Large intestine (tissue), 3 donors: ENCODE measurements at regions not wholly inside any gene's neighbourhood (a gene's known extent, or its start where the extent isn't known, plus 50 kb on each side); places are given as distances from the start of the nearest gene placed in this dataset.

Experiments used
- DNase-seq, 2 donors: peaks; one replicate each; pipeline versions ENCODE4 v3.0.0 to v3.0.0-alpha.2; 2013
- H3K27ac ChIP-seq: one replicate; pipeline ENCODE4 v1.5.1; 2013; ENCODE audit warnings: low read length
- H3K27me3 ChIP-seq: 2 replicates; pipeline ENCODE4 v1.6.1; 2013; ENCODE audit warnings: low read length; ENCODE audit not compliant: control insufficient read depth, insufficient read depth
- H3K36me3 ChIP-seq: 2 replicates; pipeline ENCODE4 v1.6.1; 2013; ENCODE audit warnings: low read length; ENCODE audit not compliant: control insufficient read depth, insufficient read depth
- H3K4me1 ChIP-seq: one replicate; pipeline ENCODE4 v1.6.1; 2013; ENCODE audit warnings: low read length; ENCODE audit not compliant: control insufficient read depth, insufficient read depth
- H3K4me3 ChIP-seq: one replicate; pipeline ENCODE4 v1.5.1; 2013; ENCODE audit warnings: low read length
- H3K9me3 ChIP-seq: one replicate; pipeline ENCODE4 v1.6.1; 2013; ENCODE audit warnings: mild to moderate bottlenecking, low read depth, low read length, moderate library complexity; ENCODE audit not compliant: control insufficient read depth
- whole genome bisulfite sequencing: methylation state at CpG from one replicate; pipeline ENCODE4 v1.1.5; 2013; ENCODE audit warnings: low lambda C conversion rate; ENCODE audit not compliant: insufficient coverage; 5-methylcytosine and 5-hydroxymethylcytosine counted together

DNA sequence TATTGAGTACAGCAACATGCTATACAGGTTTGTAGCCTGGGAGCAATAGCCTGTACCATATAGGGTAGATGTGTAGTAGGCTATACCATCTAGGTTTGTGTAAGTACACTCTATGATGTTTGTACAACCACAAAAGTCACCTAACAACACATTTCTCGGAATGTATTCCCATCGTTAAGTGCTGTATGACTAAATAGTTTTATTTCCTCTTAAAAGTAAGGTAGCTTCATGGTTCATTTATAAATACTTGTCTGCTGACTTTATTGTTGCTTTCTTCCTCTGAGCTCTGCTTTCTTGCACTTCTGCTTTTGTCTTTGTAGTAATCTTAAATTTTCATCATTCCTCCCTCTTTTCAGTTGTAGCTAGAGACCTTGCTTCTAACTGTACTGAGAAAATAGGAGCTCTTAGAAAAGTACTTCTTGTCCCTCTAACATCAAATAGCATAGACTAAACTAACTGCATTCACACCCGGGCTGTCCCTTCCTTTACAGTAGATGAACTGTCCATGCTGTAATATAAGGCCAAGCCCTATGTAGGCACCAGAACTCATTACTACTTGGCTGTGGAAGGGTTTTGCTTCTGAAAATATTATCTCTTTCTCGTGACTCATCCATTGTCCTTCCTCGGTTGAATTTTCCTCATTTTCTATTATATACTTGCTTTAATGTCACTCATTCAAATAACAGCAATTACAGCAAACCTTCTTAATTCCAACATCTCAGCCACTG lies 55.4 kb upstream of the FAM3C start:
- H3K27ac ChIP-seq: no peak overlapping the region
- no peaks in the 10 kb centered on the region for H3K27me3 ChIP-seq
- H3K4me3 ChIP-seq: no peak overlapping the region
- H3K9me3 ChIP-seq: no peaks in the 10 kb centered on the region
- 96% methylated on average over 3 of the region's 5 CpGs for WGBS
- no peaks in the 10 kb centered on the region for H3K36me3 ChIP-seq
- H3K4me1 ChIP-seq: no peaks in the 10 kb centered on the region
- no peak for DNase-seq

DNA sequence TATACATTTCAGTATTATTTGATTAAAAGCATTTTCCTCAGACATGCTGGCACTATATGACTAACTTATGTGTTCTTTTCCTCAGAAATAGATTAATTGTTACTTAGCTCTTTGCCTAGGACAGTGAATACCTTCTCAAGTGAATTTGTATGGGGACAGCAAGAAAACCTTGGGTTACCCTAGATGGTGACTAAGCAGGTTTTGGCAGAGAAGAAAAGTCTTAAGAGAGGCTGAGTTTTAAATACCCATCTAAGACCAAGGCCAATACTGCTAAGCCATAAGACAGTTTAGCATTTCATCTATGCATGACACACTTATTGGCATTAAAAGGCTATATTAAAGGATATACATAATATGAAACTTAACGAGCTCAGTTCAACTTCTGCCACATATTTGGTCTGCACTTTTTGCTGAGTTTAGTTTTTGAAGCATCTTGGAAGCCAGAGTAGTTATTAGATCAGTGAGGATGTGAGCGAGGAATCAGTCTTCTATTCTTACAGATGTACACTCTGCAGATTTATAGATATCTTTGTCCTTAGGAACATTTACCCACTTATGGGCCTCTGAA lies 54.6 kb upstream of the FAM3C start:
- H3K9me3 ChIP-seq: no peaks in the 10 kb centered on the region
- no peaks in the 10 kb centered on the region for H3K4me1 ChIP-seq
- DNase-seq: no peak
- no peaks in the 10 kb centered on the region for H3K27me3 ChIP-seq
- no peak overlapping the region for H3K27ac ChIP-seq
- WGBS: no CpG with 5 or more reads among the region's 2 CpGs
- H3K36me3 ChIP-seq: no peaks in the 10 kb centered on the region
- no peak overlapping the region for H3K4me3 ChIP-seq

DNA sequence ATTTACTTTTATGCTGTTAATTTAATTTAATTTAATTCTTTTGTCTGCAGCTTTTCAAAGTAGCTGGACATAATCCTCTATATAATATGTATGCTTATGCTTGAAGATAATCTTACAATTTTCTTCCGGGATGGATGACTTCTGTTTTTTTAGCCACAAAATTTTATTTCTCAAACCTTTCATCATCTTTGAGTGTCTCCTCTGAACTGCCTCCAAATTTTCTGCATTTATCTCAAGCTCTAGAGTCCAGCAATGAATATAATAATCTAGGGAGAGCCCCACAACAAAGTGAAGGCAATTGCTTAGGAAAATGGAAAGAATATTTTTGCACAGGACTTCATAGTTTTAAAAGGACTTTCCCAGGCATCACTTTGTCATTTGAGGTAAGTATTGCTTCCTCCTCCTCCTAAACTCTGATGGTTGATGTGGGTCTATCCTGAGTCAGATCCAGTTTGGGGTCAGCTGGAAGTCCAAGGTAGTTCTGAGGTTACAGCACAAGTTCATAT lies 53.7 kb upstream of the FAM3C start:
- DNase-seq: no peak
- Histone ChIP-seq H3K4me1 (no peaks in the 10 kb centered on the region), H3K36me3 (no peaks in the 10 kb centered on the region), H3K27me3 (no peaks in the 10 kb centered on the region), H3K9me3 (no peaks in the 10 kb centered on the region), H3K27ac (no peak overlapping the region), H3K4me3 (no peak overlapping the region)
- WGBS: 90% methylated on average over 1 of the region's 1 CpG

DNA sequence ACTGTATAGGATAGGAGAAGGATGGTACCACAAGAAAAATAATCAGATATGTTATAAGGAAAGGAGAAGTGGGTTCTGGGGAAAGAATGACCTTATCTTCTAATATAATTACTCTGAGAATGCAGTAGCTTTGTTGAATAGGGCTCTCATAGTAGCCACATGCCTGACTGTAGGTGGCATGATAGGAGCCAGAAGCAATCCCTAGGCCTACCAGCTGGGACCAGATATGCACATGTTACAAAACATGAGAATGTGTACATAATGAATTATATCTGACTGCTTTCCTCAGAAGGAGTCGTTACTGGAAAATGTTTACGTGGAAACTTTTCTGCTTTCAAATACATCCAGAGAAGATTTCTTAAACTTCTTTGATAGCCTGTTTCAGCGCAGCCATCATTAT lies 53.2 kb upstream of the FAM3C start:
- no peak overlapping the region for H3K27ac ChIP-seq
- 24% methylated on average over 2 of the region's 3 CpGs for WGBS
- no peaks in the 10 kb centered on the region for H3K9me3 ChIP-seq
- no peaks in the 10 kb centered on the region for H3K4me1 ChIP-seq
- no peaks in the 10 kb centered on the region for H3K27me3 ChIP-seq
- DNase-seq: no peak
- no peaks in the 10 kb centered on the region for H3K36me3 ChIP-seq
- no peak overlapping the region for H3K4me3 ChIP-seq

DNA sequence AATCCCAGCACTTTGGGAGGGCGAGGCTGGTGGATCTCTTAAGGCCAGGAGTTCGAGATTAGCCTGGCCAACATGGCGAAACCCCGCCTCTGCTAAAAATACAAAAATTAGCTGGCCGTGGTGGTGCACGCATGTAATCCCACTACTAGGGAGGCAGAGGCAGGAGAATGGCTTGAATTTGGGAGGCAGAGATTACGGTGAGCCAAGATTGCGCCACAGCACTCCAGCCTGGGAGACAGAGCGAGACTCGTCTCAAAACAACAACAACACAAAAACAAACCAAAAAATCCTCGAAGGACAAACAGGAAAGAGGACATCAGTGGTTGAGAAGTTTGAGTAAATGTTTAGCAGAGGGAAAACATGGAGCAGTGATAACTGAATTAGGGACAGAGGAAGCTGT lies 52.3 kb upstream of the FAM3C start:
- Histone ChIP-seq H3K9me3 (no peaks in the 10 kb centered on the region), H3K27me3 (no peaks in the 10 kb centered on the region), H3K4me3 (no peak overlapping the region), H3K36me3 (no peaks in the 10 kb centered on the region), H3K27ac (no peak overlapping the region), H3K4me1 (no peaks in the 10 kb centered on the region)
- no peak for DNase-seq
- WGBS: 63% methylated on average over 3 of the region's 11 CpGs

DNA sequence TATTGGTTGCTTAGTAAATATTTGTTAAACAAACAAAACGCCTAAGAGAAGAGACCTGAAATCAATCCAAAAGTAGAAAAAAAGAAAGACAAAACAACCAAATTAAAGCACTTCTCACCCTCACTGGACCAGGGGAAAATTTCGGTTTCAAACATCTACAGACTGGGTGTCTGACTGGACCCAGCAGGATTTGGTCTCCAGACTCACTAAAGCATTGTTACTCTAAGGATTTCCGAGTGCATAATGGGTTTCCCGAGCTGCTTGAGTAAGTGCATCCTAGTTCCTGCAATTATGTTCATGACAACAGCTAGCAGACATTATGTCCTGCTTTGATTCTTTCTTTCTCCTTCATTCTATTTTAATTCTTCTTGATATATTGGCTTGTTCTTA lies 51.8 kb upstream of the FAM3C start:
- Histone ChIP-seq H3K27ac (no peak overlapping the region), H3K36me3 (no peaks in the 10 kb centered on the region), H3K4me3 (no peak overlapping the region), H3K9me3 (no peaks in the 10 kb centered on the region), H3K27me3 (no peaks in the 10 kb centered on the region), H3K4me1 (no peaks in the 10 kb centered on the region)
- DNase-seq: no peak
- 0% methylated on average over 1 of the region's 4 CpGs for WGBS

DNA sequence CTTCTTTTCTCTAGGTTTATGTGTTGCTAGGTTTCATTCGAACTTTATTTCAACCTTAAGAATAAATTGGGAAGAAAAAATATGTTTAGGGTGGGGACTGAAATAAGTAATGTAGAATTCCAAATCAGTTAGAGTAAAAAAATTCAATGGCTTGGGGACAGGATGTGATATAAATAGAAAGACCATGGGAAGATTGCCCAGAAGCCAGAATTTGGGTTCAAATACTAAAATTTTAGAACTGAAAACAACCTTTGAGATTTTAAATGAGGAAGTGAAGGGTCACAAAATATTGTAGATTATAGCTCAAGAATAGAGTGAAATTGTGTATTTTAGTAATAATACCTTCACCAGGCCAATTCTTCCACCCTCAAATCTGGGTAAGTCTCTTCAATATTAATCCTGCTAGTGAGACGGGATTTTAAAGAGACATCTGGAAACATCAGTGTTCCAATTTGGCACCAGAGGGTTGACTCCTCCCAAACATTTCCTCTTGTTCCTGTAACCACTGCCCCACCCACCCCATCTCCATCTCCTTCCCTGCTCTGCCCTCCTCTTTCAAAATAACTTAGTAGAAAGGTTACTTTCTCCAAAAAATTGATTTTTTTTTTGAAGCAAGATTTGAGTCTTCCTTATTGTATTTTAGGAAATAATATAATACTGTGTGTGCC lies 51.3 kb upstream of the FAM3C start:
- no peaks in the 10 kb centered on the region for H3K36me3 ChIP-seq
- no peak overlapping the region for H3K4me3 ChIP-seq
- DNase-seq: no peak
- WGBS: 100% methylated on average over 2 of the region's 2 CpGs
- no peak overlapping the region for H3K27ac ChIP-seq
- no peaks in the 10 kb centered on the region for H3K9me3 ChIP-seq
- no peaks in the 10 kb centered on the region for H3K4me1 ChIP-seq
- no peaks in the 10 kb centered on the region for H3K27me3 ChIP-seq

DNA sequence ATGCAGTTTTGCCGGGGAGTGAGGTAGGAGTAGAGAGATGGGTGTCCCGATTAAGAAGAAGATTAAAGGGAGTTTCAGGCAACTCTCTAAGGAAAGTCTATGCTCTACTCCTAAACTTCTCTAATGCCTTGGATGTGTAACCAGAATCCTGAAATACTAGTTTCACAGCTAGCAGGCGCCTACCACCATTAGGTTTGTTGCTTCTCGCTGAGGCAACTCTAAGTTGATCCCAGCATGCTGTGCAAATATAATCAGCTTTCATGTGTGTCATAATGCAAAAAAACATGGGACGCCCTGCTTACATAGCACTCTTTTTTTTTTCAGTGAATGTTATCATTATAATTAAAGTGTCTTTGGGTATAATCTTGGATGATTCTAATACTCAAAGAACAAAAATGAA lies 50.4 kb upstream of the FAM3C start:
- Histone ChIP-seq H3K9me3 (no peaks in the 10 kb centered on the region), H3K4me3 (no peak overlapping the region), H3K27me3 (no peaks in the 10 kb centered on the region), H3K36me3 (no peaks in the 10 kb centered on the region), H3K4me1 (no peaks in the 10 kb centered on the region), H3K27ac (no peak overlapping the region)
- no peak for DNase-seq
- WGBS: 64% methylated on average over 3 of the region's 5 CpGs
